Endodermal cell (in vitro differentiated cells): ENCODE measurements at regions not wholly inside any gene's neighbourhood (a gene's known extent, or its start where the extent isn't known, plus 50 kb on each side); places are given as distances from the start of the nearest gene placed in this dataset.

Source experiments
- DNase-seq: peaks from one replicate; pipeline ENCODE4 v3.0.0-alpha.2; 2017
- H3K27ac ChIP-seq: 2 replicates; pipeline ENCODE4 v1.5.1; 2013; ENCODE audit warnings: mild to moderate bottlenecking, low read depth, low read length, moderate library complexity
- H3K27me3 ChIP-seq: 2 replicates; pipeline ENCODE4 v1.6.1; 2013; ENCODE audit warnings: mild to moderate bottlenecking, low read length, moderate library complexity; ENCODE audit not compliant: insufficient read depth, control insufficient read depth, poor library complexity, severe bottlenecking
- H3K36me3 ChIP-seq: 2 replicates; pipeline ENCODE4 v1.7.0; 2013; ENCODE audit warnings: mild to moderate bottlenecking, low read length, moderate library complexity; ENCODE audit not compliant: control insufficient read depth, insufficient read depth
- H3K4me1 ChIP-seq: one replicate; pipeline ENCODE4 v1.7.0; 2013; ENCODE audit warnings: low read length; ENCODE audit not compliant: control insufficient read depth, insufficient read depth
- H3K4me3 ChIP-seq: 2 replicates; pipeline ENCODE4 v1.5.1; 2013; ENCODE audit warnings: mild to moderate bottlenecking, low read length, moderate library complexity
- H3K9ac ChIP-seq: 2 replicates; pipeline ENCODE4 v1.6.1; 2013; ENCODE audit warnings: mild to moderate bottlenecking, low read length, moderate library complexity; ENCODE audit not compliant: poor library complexity, severe bottlenecking; ENCODE audit errors: extremely low read depth
- H3K9me3 ChIP-seq: 2 replicates; pipeline ENCODE4 v1.6.1; 2013; ENCODE audit warnings: mild to moderate bottlenecking, low read length, moderate library complexity; ENCODE audit not compliant: control insufficient read depth
- H3K27ac Mint-ChIP-seq: 2 replicates; pipeline ENCODE4 v1.8.0; 2020; ENCODE audit warnings: mixed read lengths
- H3K27me3 Mint-ChIP-seq: 2 replicates; pipeline ENCODE4 v1.8.0; 2021; ENCODE audit warnings: mild to moderate bottlenecking, mixed read lengths; ENCODE audit not compliant: insufficient read depth
- H3K36me3 Mint-ChIP-seq: 2 replicates; pipeline ENCODE4 v1.8.0; 2020; ENCODE audit warnings: low read depth, mixed read lengths
- H3K4me1 Mint-ChIP-seq: 2 replicates; pipeline ENCODE4 v1.8.0; 2020; ENCODE audit warnings: mixed read lengths
- H3K4me3 Mint-ChIP-seq: 2 replicates; pipeline ENCODE4 v1.8.0; 2020; ENCODE audit warnings: mild to moderate bottlenecking, moderate library complexity, mixed read lengths
- H3K9me3 Mint-ChIP-seq: 2 replicates; pipeline ENCODE4 v1.8.0; 2020; ENCODE audit warnings: mild to moderate bottlenecking, mixed read lengths
- WGBS, 2 experiments: methylation state at CpG; one replicate each; pipeline versions ENCODE4 v1.1.5 to v1.1.7; 2013; ENCODE audit warnings: missing lambda C conversion rate in 2 of 2, mixed read lengths in 1 of 2; ENCODE audit not compliant: insufficient coverage in 1 of 2, insufficient read length in 1 of 2; 5-methylcytosine and 5-hydroxymethylcytosine counted together
- TF ChIP-seq, protein P1 (sequence below): fragments of 200-600 bp; sonication (generic); conservative IDR thresholded peaks from 2 replicates; pipeline ENCODE4 v1.5.0; 2021; ENCODE audit warnings: antibody characterized with exemption, mild to moderate bottlenecking

DNA sequence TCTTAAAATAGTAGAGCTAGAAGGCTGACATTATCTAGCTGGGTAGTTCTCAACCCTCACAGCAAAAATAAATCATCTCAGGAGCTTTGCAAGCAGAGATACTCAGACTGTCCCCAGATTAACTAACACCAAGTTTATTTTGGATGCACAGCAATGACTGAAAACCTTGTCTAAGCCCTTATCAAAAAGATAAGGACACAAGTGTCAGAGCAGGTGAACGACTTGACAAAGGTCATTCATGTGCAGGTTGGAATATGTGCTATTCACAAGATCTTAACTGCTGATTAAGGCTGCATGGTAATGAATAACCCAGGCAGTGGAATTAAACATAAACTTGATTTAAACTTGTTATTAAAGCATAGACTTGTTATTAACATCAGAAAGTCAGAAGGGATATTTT, 246.6 kb downstream of the BTG1 start:
- Mint-ChIP-seq H3K27me3 (no peaks in the 10 kb centered on the region), H3K36me3 (no peaks in the 10 kb centered on the region), H3K27ac (no peak overlapping the region), H3K4me1 (peaks cover 8% of the 10 kb centered on the region), H3K9me3 (peaks cover 7% of the 10 kb centered on the region), H3K4me3 (no peak overlapping the region)
- no peak for DNase-seq
- no peaks in the 10 kb centered on the region for H3K27me3 ChIP-seq
- no peak overlapping the region for H3K9ac ChIP-seq
- no peaks in the 10 kb centered on the region for H3K4me1 ChIP-seq
- no peaks in the 10 kb centered on the region for H3K9me3 ChIP-seq
- 67 to 85% methylated on average over 1 of the region's 1 CpG for WGBS, 2 experiments
- TF ChIP-seq, protein P1, sequence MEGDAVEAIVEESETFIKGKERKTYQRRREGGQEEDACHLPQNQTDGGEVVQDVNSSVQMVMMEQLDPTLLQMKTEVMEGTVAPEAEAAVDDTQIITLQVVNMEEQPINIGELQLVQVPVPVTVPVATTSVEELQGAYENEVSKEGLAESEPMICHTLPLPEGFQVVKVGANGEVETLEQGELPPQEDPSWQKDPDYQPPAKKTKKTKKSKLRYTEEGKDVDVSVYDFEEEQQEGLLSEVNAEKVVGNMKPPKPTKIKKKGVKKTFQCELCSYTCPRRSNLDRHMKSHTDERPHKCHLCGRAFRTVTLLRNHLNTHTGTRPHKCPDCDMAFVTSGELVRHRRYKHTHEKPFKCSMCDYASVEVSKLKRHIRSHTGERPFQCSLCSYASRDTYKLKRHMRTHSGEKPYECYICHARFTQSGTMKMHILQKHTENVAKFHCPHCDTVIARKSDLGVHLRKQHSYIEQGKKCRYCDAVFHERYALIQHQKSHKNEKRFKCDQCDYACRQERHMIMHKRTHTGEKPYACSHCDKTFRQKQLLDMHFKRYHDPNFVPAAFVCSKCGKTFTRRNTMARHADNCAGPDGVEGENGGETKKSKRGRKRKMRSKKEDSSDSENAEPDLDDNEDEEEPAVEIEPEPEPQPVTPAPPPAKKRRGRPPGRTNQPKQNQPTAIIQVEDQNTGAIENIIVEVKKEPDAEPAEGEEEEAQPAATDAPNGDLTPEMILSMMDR = no peak
- H3K4me3 ChIP-seq = no peak overlapping the region
- H3K36me3 ChIP-seq = no peaks in the 10 kb centered on the region
- H3K27ac ChIP-seq = no peak overlapping the region

DNA sequence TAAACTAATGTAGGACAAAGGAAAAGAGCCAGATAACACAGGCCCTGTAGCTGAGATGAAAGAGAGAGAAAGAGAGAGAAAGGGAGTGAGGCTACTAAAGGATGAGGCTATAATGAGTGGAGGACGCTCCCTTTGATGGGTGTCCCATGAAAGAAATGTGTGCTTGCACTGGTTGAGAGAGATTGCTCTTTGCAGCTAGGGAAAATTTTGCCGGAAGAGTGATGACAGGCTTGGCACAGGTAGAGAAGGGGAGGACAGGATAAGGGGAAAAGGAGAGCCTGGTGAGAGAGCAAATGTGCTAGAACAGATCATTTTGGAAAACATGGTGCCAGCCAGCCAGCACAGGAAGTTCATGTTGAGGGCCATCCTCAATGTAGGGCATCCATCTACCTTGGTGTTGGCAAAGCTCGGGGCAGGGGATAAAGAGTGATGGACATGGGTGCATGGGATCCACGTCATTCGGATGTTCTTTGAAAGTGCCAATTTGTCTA, 248.6 kb downstream of the BTG1 start:
- H3K27ac Mint-ChIP-seq = no peak overlapping the region

DNA sequence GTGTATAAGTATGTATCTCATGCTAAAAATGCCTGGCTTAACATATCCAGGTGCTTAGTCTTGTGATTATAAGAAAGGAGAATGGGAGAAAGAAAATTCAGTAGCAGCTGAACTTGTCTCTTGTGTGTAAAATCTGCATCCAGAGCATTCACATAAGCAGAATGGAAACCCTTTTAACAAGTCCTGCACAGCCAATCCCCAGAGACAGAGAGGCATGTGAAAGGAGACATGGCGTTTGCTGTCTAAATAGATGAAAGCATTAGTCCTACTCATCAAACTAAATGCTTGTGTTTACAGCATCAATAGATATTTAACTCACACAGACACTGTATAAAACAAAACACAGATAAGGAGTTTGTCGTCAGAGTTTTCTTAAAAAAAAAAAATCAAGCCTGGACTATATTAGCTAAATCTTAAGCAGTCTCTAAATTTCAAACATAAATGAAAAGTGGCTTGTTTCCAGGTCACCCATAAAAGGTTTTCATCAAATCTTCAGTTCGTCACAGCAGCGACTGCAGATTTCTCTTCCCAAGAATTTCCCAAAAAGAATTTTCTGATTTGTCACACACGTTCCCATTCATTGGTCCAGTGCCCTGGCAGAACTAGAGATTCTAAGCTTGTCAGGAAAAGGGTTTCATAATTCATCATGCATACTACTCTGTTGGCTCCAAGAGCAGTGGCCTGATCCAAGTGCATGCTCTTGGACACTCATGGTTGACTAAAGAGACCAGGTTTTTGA, 249.2 kb downstream of the BTG1 start:
- H3K4me3 ChIP-seq = no peak overlapping the region
- WGBS, 2 experiments = 91 to 96% methylated on average over 5 of the region's 5 CpGs
- Mint-ChIP-seq H3K4me1 (peaks cover 8% of the 10 kb centered on the region), H3K27me3 (no peaks in the 10 kb centered on the region), H3K4me3 (no peak overlapping the region), H3K27ac (no peak overlapping the region), H3K9me3 (peaks cover 2% of the 10 kb centered on the region), H3K36me3 (no peaks in the 10 kb centered on the region)
- no peaks in the 10 kb centered on the region for H3K36me3 ChIP-seq
- no peak overlapping the region for H3K27ac ChIP-seq
- TF ChIP-seq, protein P1 = no peak
- DNase-seq = no peak
- no peaks in the 10 kb centered on the region for H3K27me3 ChIP-seq
- no peak overlapping the region for H3K9ac ChIP-seq
- H3K4me1 ChIP-seq = no peaks in the 10 kb centered on the region
- no peaks in the 10 kb centered on the region for H3K9me3 ChIP-seq

More for the DNA sequence above, 248.6 kb downstream of the BTG1 start:
- no peak overlapping the region for H3K4me3 Mint-ChIP-seq
- H3K27me3 Mint-ChIP-seq = no peaks in the 10 kb centered on the region
- Histone ChIP-seq H3K36me3 (no peaks in the 10 kb centered on the region), H3K9ac (no peak overlapping the region), H3K9me3 (no peaks in the 10 kb centered on the region), H3K27me3 (no peaks in the 10 kb centered on the region), H3K4me3 (no peak overlapping the region), H3K27ac (no peak overlapping the region), H3K4me1 (no peaks in the 10 kb centered on the region)
- DNase-seq = no peak
- peaks cover 8% of the 10 kb centered on the region for H3K4me1 Mint-ChIP-seq
- H3K36me3 Mint-ChIP-seq = no peaks in the 10 kb centered on the region
- WGBS, 2 experiments = 96 to 100% methylated on average over 4 to 5 of the region's 5 CpGs
- peaks cover 6% of the 10 kb centered on the region for H3K9me3 Mint-ChIP-seq
- TF ChIP-seq, protein P1 = no peak
